ENCODE measurements at regions not wholly inside any gene's neighbourhood (a gene's known extent, or its start where the extent isn't known, plus 50 kb on each side); places are given as distances from the start of the nearest gene placed in this dataset.

GRCh38 chr1:218694085-218694484 lies 348.9 kb downstream of the TGFB2 start:
- no peak for DNase-seq (ENCODE audit: low read depth)
- TF ChIP-seq CTCF (conservative IDR thresholded peaks at IDR 0.05; ENCODE audit: control insufficient read depth, insufficient read depth, low read depth, low read length) = no peak
- no peak overlapping the region for H3K4me3 ChIP-seq (ENCODE audit: control insufficient read depth, low read depth, low read length)

DNA sequence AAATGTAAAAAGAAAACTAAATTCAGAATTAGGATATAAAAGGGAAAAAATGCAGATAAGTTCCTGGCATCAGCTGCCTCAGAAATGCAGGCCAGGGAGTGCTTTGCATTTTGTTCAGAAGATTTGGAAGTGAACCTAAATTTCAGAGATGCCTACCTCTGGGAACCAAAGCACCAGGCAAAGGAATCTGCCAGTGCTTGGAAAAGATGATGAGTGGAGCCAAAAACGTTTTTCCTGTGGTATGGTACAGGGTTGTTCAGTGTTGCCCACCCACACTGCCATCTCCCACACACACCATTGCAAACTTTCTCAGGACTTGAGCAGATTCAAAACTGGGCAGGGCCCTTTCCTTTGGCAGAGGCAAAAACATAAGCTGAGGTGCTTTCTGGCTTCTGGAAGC lies 349.5 kb downstream of the TGFB2 start:
- no peak overlapping the region for H3K4me3 ChIP-seq (ENCODE audit: control insufficient read depth, low read depth, low read length)
- no peak for TF ChIP-seq CTCF (conservative IDR thresholded peaks at IDR 0.05; ENCODE audit: control insufficient read depth, insufficient read depth, low read depth, low read length)
- DNase-seq (ENCODE audit: low read depth) = no peak

GRCh38 chr1:218695525-218695924 lies 350.4 kb downstream of the TGFB2 start:
- DNase-seq (ENCODE audit: low read depth) = no peak
- no peak for TF ChIP-seq CTCF (conservative IDR thresholded peaks at IDR 0.05; ENCODE audit: control insufficient read depth, insufficient read depth, low read depth, low read length)

DNA sequence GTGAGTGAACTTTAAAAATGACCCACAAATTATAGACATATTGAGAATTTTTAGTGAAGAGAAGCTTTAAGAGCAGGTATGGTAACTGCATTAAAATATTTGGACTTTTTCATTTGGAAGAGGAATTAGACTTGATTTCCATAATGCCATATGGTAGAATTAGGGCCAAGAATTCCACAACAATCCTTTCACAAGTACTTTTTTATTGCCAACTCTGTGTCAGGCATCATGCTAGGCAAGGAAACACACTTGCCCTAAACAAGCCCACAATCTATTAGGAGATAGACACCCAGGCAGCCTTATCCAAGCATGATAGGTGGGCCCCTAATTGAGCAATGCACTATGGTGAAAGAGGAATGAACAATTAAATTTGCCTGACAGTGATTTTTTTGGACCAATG lies 353.0 kb downstream of the TGFB2 start:
- DNase-seq (ENCODE audit: low read depth) = no peak
- H3K4me3 ChIP-seq (ENCODE audit: control insufficient read depth, low read depth, low read length) = no peak overlapping the region
- no peak for TF ChIP-seq CTCF (conservative IDR thresholded peaks at IDR 0.05; ENCODE audit: control insufficient read depth, insufficient read depth, low read depth, low read length)

More at GRCh38 chr1:218695525-218695924, 350.4 kb downstream of the TGFB2 start:
- H3K4me3 ChIP-seq (ENCODE audit: control insufficient read depth, low read depth, low read length) = no peak overlapping the region

- no peak for DNase-seq (ENCODE audit: low read depth)
- H3K4me3 ChIP-seq (ENCODE audit: control insufficient read depth, low read depth, low read length) = no peak overlapping the region
- no peak for TF ChIP-seq CTCF (conservative IDR thresholded peaks at IDR 0.05; ENCODE audit: control insufficient read depth, insufficient read depth, low read depth, low read length)
These were observed 354.3 kb downstream of the TGFB2 start for GRCh38 chr1:218699421-218699820.

GRCh38 chr1:218699865-218700264 lies 354.7 kb downstream of the TGFB2 start:
- DNase-seq (ENCODE audit: low read depth) = no peak
- no peak for TF ChIP-seq CTCF (conservative IDR thresholded peaks at IDR 0.05; ENCODE audit: control insufficient read depth, insufficient read depth, low read depth, low read length)
- H3K4me3 ChIP-seq (ENCODE audit: control insufficient read depth, low read depth, low read length) = no peak overlapping the region

GRCh38 chr1:218700666-218701065 lies 355.5 kb downstream of the TGFB2 start:
- H3K4me3 ChIP-seq (ENCODE audit: control insufficient read depth, low read depth, low read length) = no peak overlapping the region
- DNase-seq (ENCODE audit: low read depth) = no peak
- no peak for TF ChIP-seq CTCF (conservative IDR thresholded peaks at IDR 0.05; ENCODE audit: control insufficient read depth, insufficient read depth, low read depth, low read length)

All from fibroblast of mammary gland (primary cell).